Parathyroid adenoma (tissue), 2 donors: ENCODE measurements at regions not wholly inside any gene's neighbourhood (a gene's known extent, or its start where the extent isn't known, plus 50 kb on each side); places are given as distances from the start of the nearest gene placed in this dataset.
A peak's percentile ranks its signal among the peaks of the same experiment; 100 is the strongest.

Source experiments
- H2AFZ ChIP-seq: fragments of 300-600 bp; sonication (generic); one replicate; pipeline ENCODE4 v1.7.0; 2017; ENCODE audit warnings: antibody characterized with exemption, mild to moderate bottlenecking
- H3K27ac ChIP-seq: fragments of 300-600 bp; sonication (generic); one replicate; pipeline ENCODE4 v1.7.0; 2017
- H3K27me3 ChIP-seq: fragments of 300-600 bp; sonication (generic); one replicate; pipeline ENCODE4 v1.7.0; 2017; ENCODE audit warnings: low read length; ENCODE audit not compliant: control insufficient read depth, insufficient read depth
- H3K36me3 ChIP-seq: fragments of 300-600 bp; sonication (generic); one replicate; pipeline ENCODE4 v1.7.0; 2017; ENCODE audit warnings: low read length; ENCODE audit not compliant: control insufficient read depth, insufficient read depth
- H3K4me1 ChIP-seq: fragments of 300-600 bp; sonication (generic); one replicate; pipeline ENCODE4 v1.7.0; 2017; ENCODE audit warnings: control low read depth
- H3K4me2 ChIP-seq: fragments of 300-600 bp; sonication (generic); one replicate; pipeline ENCODE4 v1.7.0; 2017; ENCODE audit warnings: low read length
- H3K4me3 ChIP-seq: fragments of 300-600 bp; sonication (generic); one replicate; pipeline ENCODE4 v1.7.0; 2017; ENCODE audit warnings: low read depth, low read length
- H3K79me2 ChIP-seq: fragments of 300-600 bp; sonication (generic); one replicate; pipeline ENCODE4 v1.7.0; 2017; ENCODE audit warnings: control low read depth
- H3K9ac ChIP-seq: fragments of 300-600 bp; sonication (generic); one replicate; pipeline ENCODE4 v1.7.0; 2017; ENCODE audit warnings: mild to moderate bottlenecking
- H3K9me3 ChIP-seq: fragments of 300-600 bp; sonication (generic); one replicate; pipeline ENCODE4 v1.7.0; 2017; ENCODE audit warnings: low read length; ENCODE audit not compliant: control insufficient read depth
- CTCF ChIP-seq: fragments of 300-600 bp; sonication (generic); IDR thresholded peaks from one replicate; pipeline ENCODE4 v1.7.0; 2017; ENCODE audit warnings: antibody characterized with exemption, mild to moderate bottlenecking
- donor health status: primary hyperparathyroidism.

DNA sequence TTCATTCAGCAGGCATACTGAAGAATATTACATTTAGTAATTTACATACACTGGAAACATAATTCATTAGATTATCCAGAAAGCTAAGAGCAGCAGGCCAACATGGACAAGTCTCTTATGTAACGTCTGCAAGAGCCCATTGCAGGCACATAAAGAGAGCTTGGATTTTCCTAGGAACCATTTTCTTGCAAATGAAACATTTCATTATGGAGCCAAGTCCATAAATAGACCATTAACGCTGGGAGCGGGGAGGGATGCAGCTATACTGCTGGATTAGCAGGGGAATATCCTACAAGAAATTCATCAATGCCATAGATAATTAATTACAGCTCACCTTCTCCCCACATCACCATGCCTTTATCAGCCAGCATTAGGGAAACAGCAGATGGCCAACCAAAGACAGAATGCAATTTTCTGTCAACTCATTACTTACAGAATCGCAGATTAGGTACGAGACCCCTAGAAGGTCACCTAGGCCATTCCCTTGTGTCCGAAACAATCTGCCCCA, 170.4 kb downstream of the C1D start:
- Histone ChIP-seq H3K79me2 (no peaks in the 10 kb centered on the region), H3K27me3 (no peaks in the 10 kb centered on the region), H3K27ac (no peak overlapping the region), H3K4me3 (no peak overlapping the region), H3K9ac (no peak overlapping the region), H3K9me3 (no peaks in the 10 kb centered on the region), H3K4me1 (peaks cover 8% of the 10 kb centered on the region), H2AFZ (no peak overlapping the region), H3K36me3 (no peaks in the 10 kb centered on the region), H3K4me2 (no peak overlapping the region)
- TF ChIP-seq CTCF: no peak

DNA sequence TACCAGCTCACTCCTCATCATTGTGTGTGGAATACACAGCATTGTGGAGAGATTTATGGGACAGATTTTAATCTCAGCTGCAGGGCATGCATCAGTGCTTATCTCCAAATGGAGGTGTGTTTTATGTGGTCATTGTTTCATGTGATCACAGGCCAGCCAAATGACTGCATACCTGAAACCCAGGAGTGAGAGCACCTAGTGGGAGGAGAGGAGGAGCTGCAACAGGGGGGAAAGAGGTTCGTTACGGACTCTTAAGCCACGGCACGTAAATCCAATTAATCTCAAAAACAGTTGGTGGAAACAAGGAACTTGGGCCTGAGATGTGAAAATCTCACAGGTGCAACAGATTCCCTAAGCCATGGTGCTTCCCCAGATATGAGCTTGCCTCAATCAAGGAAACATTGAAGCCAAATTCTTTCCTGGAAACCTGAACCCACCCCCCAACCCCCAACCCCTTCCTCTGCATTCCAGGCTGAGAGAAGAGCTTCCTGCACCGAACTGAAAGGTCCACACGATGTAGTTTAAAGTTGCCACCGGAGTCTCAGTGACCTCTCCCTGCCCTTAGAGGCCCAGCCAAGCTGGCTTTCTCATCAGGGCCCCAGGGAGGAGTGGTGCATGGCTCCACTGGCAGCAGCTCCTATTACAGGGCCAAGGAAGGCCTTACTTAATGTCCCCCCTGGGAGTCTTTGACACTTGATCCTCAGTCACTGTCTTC, 167.4 kb downstream of the C1D start:
- H3K4me3 ChIP-seq: no peak overlapping the region
- H3K27ac ChIP-seq: no peak overlapping the region
- H3K79me2 ChIP-seq: no peaks in the 10 kb centered on the region
- H3K4me2 ChIP-seq: peak overlapping the region; percentile 19
- no peaks in the 10 kb centered on the region for H3K9me3 ChIP-seq
- no peaks in the 10 kb centered on the region for H3K36me3 ChIP-seq
- no peak overlapping the region for H3K9ac ChIP-seq
- TF ChIP-seq CTCF: no peak
- H2AFZ ChIP-seq: peak overlapping the region; percentile 46
- no peaks in the 10 kb centered on the region for H3K27me3 ChIP-seq
- H3K4me1 ChIP-seq: peaks cover 8% of the 10 kb centered on the region

DNA sequence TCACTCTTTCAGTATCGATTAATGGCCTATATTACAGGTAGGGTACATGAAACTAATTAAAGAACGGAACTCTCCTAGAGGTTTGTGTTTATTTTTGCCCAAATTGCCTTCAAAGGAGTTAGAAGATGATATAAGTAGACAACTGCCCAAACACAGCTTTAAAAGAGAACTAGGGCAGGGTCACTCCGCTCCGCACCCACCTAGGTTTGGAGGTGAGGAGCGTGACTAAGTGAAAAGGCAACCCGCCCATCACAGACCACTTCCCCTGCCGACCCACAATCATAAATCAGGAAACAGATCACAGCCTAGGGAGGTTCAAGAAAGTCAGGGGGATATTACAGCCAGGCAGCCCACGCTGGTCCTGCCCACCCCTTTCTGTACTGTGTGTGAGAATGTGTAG, 166.7 kb downstream of the C1D start:
- Histone ChIP-seq H3K36me3 (no peaks in the 10 kb centered on the region), H3K4me2 (no peak overlapping the region), H3K9ac (no peak overlapping the region), H3K9me3 (no peaks in the 10 kb centered on the region), H3K27me3 (no peaks in the 10 kb centered on the region), H3K79me2 (no peaks in the 10 kb centered on the region), H3K4me3 (no peak overlapping the region), H3K27ac (no peak overlapping the region), H2AFZ (no peak overlapping the region), H3K4me1 (peaks cover 8% of the 10 kb centered on the region)
- TF ChIP-seq CTCF: no peak

DNA sequence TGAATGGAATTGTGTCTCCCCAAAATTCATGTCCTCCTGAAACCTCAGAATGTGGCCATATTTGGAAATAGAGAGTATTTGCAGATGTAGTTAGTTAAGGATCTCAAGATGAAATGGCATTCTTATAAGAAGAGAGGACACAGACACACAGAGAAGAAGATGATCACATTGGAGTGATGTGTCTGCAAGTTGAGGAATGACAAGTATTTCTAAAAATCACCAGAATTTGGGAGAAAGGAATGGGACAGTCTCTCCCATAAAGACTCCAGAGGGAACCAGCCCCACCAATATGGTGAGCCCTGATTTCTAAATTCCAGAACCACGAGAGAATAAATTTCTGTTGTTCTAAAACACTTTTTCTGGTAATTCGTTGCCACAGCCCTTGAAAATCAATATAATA, 166.3 kb downstream of the C1D start:
- Histone ChIP-seq H3K27ac (no peak overlapping the region), H2AFZ (no peak overlapping the region), H3K4me1 (peaks cover 8% of the 10 kb centered on the region), H3K4me3 (no peak overlapping the region), H3K9ac (no peak overlapping the region), H3K9me3 (no peaks in the 10 kb centered on the region), H3K79me2 (no peaks in the 10 kb centered on the region), H3K36me3 (no peaks in the 10 kb centered on the region), H3K27me3 (no peaks in the 10 kb centered on the region), H3K4me2 (no peak overlapping the region)
- no peak for TF ChIP-seq CTCF

GRCh38 chr2:67898595-67898994, 164.2 kb downstream of the C1D start:
- TF ChIP-seq CTCF: no peak
- H3K9ac ChIP-seq: no peak overlapping the region
- no peaks in the 10 kb centered on the region for H3K9me3 ChIP-seq
- no peak overlapping the region for H3K4me2 ChIP-seq
- H3K4me1 ChIP-seq: peaks cover 8% of the 10 kb centered on the region
- no peaks in the 10 kb centered on the region for H3K79me2 ChIP-seq
- H3K27me3 ChIP-seq: no peaks in the 10 kb centered on the region
- no peak overlapping the region for H2AFZ ChIP-seq
- H3K27ac ChIP-seq: no peak overlapping the region
- no peak overlapping the region for H3K4me3 ChIP-seq
- H3K36me3 ChIP-seq: no peaks in the 10 kb centered on the region
